DMS79 treated with DMSO at 0.1 percent for 48 hours (cell line): ENCODE measurements at regions not wholly inside any gene's neighbourhood (a gene's known extent, or its start where the extent isn't known, plus 50 kb on each side); places are given as distances from the start of the nearest gene placed in this dataset.

ENCODE experiments used
- DNase-seq: peaks from one replicate; lab custom pipeline; 2025; lab: John Stamatoyannopoulos, UW

DNA sequence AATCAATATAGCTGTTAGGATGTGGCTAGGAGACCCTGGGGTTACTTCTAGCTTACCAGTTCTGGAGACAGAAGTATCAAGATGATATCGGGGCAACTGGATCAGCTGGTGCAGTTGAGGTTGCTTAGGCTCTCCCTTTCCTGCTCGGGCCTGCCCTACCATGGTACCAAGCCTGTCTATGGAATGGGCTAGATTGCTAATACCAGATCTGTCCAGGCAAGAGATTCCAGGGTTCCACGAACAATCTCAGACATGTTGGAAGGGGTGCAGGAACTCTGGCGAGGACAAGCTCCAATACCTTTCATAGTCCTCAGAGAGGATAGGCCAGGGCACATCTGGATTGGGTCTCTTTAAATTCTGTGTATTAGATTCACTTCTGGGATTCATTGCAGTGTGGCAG lies 53.8 kb downstream of the ADM start:
- no peak for DNase-seq

DNA sequence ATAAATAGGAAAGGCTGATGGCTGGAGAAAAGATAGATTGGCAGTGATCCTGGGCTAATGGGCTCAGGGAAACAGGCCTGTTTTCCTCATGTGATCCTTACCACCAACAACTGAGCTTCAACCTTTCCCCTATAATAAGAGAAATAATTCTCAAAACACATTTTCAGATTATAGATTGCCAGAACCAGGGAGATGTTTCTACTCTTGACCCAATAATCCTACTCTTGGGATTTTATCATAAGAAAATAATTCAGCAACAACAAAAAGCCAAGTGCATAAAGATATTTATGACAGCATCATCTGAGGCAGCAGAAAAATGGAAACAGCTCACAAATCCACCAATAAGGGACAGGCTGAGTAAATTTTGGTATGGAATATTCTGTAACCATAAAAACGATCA lies 54.3 kb downstream of the ADM start:
- DNase-seq, result no peak

DNA sequence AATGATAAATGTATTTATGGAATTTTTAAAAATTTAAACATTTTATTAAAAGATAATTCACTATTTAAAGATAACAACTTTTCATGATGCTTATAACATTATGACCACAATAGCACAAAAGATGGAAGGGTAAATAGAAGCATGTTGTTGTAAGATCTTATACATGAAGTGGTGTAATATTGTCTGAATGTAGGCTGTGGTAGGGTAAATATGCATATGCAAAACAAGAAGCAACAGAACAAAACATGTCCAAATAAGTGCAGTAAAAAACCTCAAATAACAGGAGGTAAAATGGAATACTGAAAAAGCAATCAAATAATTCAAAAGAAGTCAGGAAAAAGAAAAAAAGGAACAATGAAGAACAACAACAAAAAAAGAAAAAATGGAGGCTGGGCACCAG lies 56.0 kb downstream of the ADM start:
- no peak for DNase-seq

DNA sequence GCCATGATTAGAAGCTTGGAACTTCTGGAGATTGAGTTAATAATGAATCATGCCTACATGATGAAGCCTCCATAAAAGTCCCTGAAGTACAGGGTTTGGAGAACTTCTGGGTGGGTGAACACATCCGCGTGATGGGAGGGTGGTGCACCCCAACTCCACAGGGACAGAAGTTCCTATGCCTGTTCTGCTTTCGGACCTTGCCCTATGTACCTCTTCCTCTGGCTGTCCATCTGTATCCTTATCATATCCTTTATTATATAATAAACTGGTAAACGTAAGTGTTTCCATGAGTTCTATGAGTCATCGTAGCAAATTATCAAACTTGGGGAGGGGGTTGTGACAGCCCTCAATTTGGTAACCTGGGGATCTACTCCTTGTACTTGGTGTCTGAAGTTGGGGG lies 60.2 kb downstream of the ADM start:
- DNase-seq, result no peak

DNA sequence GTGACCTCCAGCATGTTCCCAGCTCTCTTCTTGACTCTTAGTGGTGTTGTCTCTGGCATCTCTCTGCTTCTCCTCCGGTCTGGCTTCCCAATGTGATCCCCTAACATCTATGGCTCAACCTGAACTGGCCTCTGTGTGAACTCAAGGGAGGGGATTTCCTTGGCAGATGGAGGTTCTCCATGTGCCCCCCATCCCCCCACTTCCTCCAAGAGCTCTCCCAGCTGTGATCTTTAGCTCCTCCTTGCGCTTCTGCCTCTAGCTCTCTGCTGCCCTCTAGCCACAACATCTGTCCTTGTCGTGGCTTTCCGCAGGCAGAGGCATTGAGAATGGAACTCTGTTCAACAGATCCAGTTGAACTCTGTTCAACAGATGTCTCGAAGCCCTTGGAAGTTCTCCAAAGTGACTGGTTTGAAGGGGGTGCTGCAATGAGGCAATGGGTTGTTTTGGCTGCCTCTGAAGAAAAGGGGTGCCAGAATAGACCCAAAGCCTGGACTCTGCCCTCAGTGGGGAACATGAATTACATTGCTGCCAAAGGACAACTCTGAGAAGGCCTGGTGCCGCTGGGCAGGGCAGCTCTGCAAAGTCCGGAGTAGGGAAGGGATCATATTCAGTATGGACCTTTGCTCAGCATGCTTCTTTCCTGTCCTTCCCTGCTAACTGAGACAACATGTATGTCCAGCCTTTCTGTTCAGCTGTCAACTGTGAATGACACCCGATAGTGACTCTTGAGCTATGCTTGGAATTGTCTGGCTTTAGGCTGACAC lies 61.9 kb downstream of the ADM start:
- peak; percentile 11 for DNase-seq

DNA sequence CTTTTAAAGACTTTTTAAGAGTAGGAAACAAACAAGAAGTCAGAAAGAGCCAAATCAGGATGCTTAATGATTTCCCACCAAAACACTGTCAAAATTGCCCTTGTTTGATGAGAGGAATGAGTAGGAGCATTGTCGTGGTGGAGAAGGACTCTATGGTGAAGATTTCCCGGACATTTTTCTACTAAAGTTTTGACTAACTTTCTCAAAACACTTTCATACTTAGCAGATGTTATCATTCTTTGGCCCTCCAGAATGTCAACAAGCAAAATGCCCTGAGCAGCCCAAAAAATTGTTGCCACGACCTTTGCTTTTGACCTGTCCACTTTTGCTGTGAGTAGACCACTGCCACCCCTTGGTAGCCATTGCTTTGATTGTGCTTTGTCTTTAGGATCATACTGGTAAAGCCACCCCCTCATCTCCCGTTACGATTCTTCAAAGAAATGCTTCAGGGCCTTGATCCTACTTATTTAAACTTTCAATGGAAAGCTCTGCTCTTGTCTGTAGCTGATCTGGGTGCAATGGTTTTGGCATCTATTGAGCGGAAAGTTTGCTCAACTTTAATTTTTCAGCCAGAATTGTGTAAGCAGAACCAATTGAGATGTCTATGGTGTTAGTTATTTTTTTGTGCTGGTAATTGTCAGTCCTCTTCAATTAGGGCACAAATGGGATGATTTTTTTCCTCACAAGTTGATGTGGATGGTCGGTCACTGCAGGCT lies 67.2 kb downstream of the ADM start:
- DNase-seq, result no peak

DNA sequence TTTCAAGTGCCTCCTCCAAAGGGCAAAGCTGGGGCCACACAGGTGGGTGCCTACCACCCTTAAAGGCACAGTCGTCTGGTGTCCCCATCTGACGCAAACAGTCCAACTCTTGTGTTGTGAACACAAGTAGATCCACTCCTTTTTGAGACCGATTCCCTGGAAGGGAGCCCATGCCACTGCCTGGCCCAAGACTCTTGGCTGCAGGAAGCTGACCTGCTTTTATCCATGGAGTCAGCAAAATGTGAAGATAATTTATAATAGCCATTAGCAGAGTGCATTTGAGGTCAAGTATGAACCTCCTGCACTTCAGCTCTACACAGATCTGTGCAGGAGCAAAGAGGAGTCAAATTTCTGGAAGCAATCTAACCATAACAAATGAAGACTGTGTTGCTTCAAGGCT lies 68.5 kb downstream of the ADM start:
- peak; percentile 93 for DNase-seq

DNA sequence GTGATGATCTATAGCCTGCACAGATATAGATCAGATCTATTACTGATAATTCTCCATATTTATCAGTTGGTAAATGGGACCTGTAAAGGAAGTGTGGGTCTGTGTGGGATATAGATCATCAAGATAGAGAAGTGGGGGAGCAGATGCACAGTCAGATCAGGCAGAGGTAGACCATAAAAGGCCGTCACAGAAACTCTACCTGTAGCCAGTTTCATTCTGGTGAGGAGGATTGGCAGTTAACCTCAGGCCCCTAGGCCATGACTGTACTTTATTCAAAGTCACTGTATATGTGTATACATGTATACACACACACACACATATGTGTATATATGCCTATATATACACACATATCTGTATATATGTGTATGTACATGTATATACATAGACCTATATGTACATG lies 69.1 kb downstream of the ADM start:
- no peak for DNase-seq

DNA sequence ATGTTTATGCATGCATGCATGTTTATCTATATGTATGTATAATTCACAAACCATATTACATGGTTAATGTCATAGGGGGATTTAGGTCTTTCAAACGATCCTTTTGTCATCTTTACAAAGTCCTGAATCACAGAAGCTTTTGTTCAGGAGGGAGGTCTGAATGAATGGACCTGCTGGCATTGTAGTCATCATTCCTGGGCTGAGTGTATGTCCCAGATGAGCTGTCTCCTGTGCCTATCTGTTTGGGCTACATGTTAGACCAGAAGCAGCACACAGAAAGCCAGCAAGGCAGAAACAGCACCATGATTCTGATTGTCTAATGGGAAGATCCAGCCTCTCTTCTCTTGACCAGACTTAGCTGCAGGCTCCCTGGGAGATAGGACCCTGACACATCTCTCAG lies 69.5 kb downstream of the ADM start:
- DNase-seq, result no peak

DNA sequence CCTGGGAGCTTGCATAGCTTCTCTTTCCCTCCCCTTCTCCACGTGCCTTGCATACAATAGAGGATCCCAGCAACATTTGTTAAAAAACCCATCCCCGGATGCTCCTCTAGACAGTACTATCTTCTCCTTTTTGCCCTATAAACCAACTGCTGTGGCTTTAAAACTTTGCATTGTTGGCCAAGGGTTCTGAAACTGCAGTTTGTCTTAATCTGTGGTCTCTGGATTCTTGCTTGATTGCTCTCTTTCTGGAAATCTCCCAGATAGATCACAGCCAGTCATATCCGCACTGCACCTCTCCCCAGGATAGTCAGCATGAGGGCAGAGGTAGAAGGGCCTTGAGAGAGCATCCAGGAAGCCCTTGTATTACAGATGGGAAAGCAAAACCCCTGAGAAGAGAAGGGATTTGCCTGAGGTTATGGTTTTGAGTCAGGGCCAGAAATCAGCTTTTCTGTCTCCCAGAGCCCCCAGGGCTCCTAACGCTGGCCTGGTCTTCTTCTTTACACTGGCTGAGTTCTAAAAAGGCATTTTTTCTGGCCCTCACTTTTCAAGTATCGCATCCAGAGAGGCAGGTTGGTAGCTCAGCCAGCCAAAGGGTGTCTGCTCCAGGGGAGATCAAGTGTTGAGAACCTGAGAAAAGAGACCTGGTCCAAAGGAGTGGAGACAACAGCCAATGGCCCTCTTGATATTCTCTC lies 70.6 kb downstream of the ADM start:
- peak; percentile 90 for DNase-seq

DNA sequence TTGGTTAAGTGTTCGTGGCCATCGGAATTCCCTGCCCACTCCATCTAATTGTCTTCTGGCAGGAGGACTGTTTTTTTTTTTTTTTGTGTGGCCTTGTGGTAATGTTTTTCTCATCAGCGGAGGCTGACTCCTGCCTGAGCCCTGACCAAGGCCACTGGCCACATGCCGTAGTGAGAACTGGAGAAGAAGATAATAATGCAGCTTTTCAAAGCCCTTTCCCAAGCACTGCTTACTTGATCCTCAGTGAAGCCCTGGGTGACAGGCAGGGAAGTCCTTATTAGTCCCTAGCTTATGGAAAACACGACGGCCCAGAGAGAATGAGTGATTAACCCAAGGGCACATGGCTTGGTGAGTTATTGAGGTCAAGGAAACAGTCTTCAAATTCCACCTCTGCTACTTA lies 71.2 kb downstream of the ADM start:
- no peak for DNase-seq

DNA sequence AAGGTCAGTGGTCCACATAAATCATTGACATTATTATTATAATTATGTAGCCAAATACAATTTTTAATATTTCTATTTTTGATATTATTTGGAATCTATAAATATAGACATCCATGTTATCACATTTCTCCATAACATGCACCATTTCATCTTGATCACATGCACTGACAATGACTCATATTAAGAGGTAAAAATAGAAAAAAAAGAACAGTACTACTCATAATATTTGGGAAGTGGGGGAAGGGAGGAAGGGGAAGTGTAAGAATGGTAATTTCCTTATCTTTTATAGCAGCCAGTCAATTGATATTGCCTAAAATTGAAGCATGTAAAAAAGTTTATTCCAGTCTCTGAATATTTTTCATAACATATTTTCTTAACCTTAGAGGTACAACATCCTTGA lies 72.3 kb downstream of the ADM start:
- no peak for DNase-seq

DNA sequence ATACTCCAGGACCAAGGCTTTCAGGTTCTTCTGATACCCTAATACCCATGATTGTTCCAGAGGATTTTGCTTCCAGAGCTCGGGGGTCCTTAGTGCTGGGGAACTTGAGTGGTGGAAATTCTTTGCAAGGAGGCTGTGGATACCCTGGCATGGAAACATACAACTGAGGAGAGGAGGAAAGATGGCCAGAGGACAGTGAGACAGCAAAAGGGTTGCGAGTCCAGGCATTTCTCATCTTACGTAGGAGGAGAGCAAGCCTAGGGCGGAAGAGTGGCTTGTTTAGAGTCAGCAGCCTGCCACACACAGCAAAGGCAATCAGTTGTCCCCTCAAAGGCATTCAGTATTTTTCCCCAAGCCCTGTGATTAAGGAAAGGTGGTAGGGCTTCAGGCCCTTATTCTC lies 73.5 kb downstream of the ADM start:
- no peak for DNase-seq

DNA sequence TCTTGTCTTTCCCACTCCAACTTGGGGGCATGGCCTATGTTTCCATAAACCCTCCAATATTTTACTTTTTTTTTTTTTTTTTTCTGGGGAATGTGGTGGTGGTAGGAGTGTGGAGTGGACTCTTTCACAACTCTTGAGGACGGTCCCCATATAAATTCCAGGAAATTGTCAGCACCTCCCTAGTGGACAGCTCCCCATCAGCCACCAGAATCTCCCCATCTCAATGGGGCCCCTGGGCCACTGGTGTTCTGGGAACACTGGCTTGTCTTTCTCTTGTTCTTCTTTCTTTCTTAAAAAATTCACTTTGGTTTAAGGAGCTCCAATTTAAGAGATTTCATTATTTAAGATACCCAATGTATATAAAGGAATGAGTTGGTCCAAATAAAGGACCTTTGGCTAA lies 74.1 kb downstream of the ADM start:
- DNase-seq, result no peak

DNA sequence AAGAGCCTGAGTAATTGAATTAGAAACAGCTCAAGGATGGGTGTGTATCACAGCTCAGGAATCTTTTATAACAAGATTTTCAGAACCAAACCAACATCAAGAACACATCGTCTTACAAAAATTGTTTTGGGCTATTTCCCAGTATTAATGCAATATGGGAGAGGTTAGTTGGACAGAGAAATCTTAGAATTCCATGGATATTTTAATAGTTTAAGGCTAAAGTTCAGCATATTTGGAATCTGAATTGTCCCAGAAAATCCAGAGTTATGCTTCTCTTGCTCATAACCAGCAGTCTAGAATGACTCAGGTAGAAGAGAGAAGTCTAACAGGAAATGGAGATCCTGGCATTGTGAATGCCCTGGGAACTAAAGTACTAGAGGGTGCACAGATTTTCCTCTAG lies 74.6 kb downstream of the ADM start:
- no peak for DNase-seq

DNA sequence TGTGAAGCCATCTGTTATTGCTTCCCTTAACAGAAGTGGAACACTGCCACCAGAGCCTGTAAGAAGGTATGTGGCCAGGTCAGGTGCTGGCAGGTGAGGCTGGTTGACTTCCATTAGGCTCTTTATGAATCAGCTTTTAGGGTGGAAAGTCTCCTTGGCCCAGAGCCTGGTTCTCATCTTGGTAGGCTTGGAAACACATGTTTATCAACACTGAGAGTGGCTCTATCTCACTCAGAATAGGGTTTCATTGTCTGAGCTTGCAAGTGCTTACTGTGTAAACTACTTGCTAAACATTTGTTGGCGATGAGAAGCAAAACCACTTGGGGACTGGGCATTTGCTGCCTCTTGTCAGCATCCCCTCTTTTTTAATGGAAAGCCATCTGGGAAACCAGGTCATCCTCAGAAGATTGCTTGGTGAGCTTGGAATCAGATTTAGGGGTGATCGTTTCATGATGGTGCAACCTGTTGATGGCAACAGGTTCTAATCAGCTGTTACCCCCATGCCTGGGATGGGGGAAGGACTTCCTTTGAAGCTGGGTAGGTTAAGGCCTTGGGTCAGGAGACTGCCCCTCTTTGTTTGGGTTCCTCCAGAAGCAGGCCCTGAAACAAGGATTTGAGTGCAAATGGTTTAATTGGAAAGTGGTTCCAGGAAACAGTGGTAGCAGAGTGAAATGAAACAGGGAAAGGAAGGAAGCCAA lies 75.0 kb upstream of the AMPD3 start:
- peak; percentile 95 for DNase-seq

DNA sequence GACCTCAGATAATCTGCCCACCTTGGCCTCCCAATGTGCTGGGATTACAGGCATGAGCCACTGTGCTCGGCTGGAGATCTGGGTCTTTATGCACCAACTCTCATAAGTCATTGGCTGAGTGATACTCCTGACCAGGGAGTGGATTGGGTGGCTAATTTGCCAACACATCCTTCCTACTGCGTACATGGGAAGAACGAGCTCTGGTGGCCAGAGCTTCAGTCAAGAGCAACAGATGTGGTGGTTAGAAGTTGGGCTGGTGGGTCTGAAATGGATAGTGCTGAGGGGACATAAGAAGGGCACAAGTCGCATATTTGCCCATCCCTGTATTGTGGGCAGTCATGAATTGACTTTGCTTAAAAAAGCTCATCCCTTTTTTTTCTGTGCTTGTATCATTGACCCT lies 74.1 kb upstream of the AMPD3 start:
- no peak for DNase-seq

DNA sequence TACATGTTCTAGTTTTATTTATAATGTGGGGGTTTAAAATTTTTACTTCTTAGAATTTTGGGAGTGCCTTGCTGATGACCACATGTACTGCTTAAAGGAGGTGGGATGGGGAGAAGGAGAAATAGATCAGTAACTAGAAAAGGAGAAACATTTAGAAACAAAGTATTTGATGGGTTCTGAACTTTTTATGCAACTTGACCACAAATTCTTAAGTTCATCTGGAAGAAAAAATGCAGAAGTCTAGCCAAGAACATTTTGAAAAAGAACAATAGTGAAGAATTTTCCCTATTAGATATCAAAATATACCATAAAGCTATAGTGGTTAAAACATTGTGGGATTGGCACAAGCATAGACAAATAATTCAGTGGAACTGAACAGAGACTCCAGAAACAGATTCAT lies 73.3 kb upstream of the AMPD3 start:
- no peak for DNase-seq

DNA sequence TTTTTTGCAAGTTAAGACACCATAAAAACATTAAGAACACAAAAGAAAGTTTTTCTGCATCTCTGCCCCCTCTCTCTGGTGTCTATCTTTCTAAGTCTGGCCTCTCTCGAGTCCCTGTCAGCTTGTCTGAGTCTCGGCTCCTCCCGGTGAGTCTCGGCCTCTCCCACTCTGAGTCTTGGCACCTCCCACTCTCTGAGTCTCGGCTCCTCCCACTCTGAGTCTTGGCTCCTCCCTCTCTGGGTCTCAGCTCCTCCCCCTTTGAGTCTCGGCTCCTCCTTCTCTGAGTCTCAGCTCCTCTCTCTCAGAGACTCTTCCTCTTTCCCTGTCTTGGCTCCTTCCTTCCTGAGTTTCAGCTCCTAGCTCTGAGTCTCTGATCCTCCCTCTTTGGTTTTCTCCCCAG lies 72.5 kb upstream of the AMPD3 start:
- no peak for DNase-seq

DNA sequence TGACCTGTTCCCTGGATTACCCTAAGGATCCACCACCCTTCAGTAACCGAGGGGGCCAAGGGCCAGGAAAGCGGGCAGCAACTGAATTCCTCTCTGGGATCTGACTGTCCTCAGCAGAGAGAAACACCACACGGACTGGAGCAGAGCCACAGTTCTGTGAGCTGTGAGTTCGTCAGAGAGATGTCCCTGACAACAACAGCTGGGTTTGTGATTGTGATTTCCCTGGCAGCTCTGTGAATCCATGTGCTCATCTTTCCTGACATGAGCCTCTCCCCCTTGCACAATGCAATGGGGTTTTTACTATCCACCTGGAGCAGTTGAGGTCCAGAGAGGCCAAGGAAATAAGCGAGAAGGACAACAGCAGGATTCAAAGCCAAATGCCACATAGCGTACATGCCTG lies 69.4 kb upstream of the AMPD3 start:
- DNase-seq, result no peak

DNA sequence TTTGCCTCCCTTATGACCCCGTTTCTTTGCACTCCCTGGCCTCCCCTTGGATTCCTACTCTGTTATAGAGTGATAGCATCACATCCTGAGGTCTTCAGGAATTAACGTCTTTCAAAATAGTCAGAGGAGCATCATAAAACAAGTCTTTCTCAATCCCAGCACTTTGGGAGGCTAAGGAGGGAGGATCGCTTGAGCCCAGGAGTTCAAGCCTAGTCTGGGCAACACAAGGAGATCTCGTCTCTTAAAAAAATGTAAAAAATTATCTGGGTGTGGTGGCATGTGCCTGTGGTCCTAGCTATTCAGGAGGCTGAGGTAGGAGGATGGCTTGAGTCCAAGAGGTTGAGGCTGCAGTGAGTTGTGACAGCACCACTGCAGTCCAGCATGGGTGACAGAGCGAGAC lies 68.7 kb upstream of the AMPD3 start:
- DNase-seq, result no peak

DNA sequence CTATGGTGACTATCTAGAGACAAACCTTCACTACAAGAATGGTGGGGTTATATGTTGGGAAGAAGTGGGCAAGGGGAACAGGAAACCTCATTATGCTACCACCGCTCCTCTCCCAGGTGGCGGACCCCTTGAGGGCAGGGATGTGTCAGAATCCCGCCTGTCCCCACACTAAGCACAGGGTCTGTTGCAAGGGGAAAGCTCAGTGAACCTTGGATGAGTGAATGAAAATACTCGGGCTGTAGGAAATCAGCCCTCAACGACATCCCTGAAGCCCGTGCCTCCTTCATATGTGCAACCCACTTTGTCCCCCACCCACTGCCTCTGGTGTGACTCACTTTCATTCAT lies 68.2 kb upstream of the AMPD3 start:
- no peak for DNase-seq
